ENCODE measurements at regions not wholly inside any gene's neighbourhood (a gene's known extent, or its start where the extent isn't known, plus 50 kb on each side); places are given as distances from the start of the nearest gene placed in this dataset.

DNA sequence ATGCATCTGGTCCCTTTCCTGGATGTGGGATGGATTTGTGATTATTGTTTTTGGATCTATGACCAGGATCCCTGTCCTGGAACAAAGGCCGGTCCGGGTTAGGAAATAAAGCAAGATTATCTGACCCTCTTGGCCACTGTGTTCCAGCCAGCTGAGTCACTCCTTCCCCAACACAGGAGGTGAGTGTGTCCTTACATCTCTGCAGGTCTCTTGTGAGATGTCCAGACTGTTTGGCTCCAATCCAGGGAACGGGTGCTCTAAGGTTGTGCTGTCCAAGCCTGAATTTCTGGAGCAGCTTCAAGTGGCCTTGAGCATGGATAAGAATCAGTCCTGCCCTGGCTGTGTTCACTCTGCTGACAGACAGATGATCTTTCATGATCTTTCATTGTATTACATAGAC, 136.5 kb upstream of the CCL2 start:
- Histone ChIP-seq H3K27me3 (no peaks in the 10 kb centered on the region), H3K4me1 (ENCODE audit: insufficient read depth) (no peaks in the 10 kb centered on the region), H3K27ac (no peak overlapping the region), H3K9me3 (no peaks in the 10 kb centered on the region), H3K36me3 (no peaks in the 10 kb centered on the region), H3K4me3 (no peak overlapping the region)
- no peak for DNase-seq
- WGBS, 3 donors, result 45 to 50% (median 49%) methylated on average over 3 of the region's 3 CpGs
- intact Hi-C loops (cut with DNase I), result no loop called here
- no peak for TF ChIP-seq CTCF (IDR thresholded peaks at IDR 0.05)
- TF ChIP-seq EP300 (IDR thresholded peaks at IDR 0.05), result no peak
- TF ChIP-seq POLR2A (IDR thresholded peaks at IDR 0.05), result no peak

GRCh38 chr17:34121311-34121710, 133.8 kb upstream of the CCL2 start:
- Histone ChIP-seq H3K27me3 (no peaks in the 10 kb centered on the region), H3K4me1 (ENCODE audit: insufficient read depth) (no peaks in the 10 kb centered on the region), H3K9me3 (no peaks in the 10 kb centered on the region), H3K4me3 (no peak overlapping the region), H3K36me3 (no peaks in the 10 kb centered on the region), H3K27ac (no peak overlapping the region)
- no peak for DNase-seq
- WGBS, 3 donors, result 52 to 74% (median 55%) methylated on average over 4 of the region's 4 CpGs
- intact Hi-C loops (cut with DNase I), result no loop called here
- TF ChIP-seq EP300 (IDR thresholded peaks at IDR 0.05), result no peak
- TF ChIP-seq CTCF (IDR thresholded peaks at IDR 0.05), result no peak
- TF ChIP-seq POLR2A (IDR thresholded peaks at IDR 0.05), result no peak

GRCh38 chr17:34122515-34122914, 132.6 kb upstream of the CCL2 start:
- Histone ChIP-seq H3K4me3 (no peak overlapping the region), H3K4me1 (ENCODE audit: insufficient read depth) (no peaks in the 10 kb centered on the region), H3K27me3 (no peaks in the 10 kb centered on the region), H3K27ac (no peak overlapping the region), H3K9me3 (no peaks in the 10 kb centered on the region), H3K36me3 (no peaks in the 10 kb centered on the region)
- WGBS, 3 donors, result 55 to 71% (median 63%) methylated on average over 2 of the region's 2 CpGs
- intact Hi-C loops (cut with DNase I), result no loop called here
- no peak for DNase-seq
- TF ChIP-seq POLR2A (IDR thresholded peaks at IDR 0.05) (no peak), EP300 (IDR thresholded peaks at IDR 0.05) (no peak), CTCF (IDR thresholded peaks at IDR 0.05) (no peak)

DNA sequence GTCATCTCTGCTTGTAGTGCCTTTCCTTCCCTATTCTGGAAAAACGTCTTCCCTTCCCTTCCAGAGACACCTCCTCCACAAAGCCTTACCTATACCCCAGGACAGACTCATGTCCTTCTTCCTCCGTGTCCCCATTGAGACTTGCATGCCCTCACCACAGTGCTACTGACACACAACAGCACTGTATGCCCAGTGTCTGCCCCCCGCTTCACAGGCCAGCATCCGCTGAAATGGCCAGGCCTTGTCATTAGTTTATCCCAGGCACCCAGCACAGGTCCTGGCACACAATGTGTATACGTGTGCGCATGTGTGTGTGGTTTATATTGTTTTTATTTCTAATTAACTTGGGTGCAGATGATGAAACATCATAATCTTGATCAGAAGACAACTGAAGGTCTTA, 130.1 kb upstream of the CCL2 start:
- no peak overlapping the region for H3K27ac ChIP-seq
- H3K4me3 ChIP-seq, result no peak overlapping the region
- DNase-seq, result no peak
- TF ChIP-seq POLR2A (IDR thresholded peaks at IDR 0.05) (no peak), CTCF (IDR thresholded peaks at IDR 0.05) (no peak), EP300 (IDR thresholded peaks at IDR 0.05) (no peak)
- WGBS, 3 donors, result 78 to 83% (median 80%) methylated on average over 6 of the region's 6 CpGs
- intact Hi-C loops (cut with DNase I), result no loop called here
- no peaks in the 10 kb centered on the region for H3K9me3 ChIP-seq
- H3K4me1 ChIP-seq (ENCODE audit: insufficient read depth), result no peaks in the 10 kb centered on the region
- H3K27me3 ChIP-seq, result no peaks in the 10 kb centered on the region
- no peaks in the 10 kb centered on the region for H3K36me3 ChIP-seq

- 77 to 88% (median 87%) methylated on average over 3 of the region's 3 CpGs for WGBS, 3 donors
- Histone ChIP-seq H3K9me3 (no peaks in the 10 kb centered on the region), H3K4me1 (ENCODE audit: insufficient read depth) (no peaks in the 10 kb centered on the region), H3K27me3 (no peaks in the 10 kb centered on the region), H3K4me3 (no peak overlapping the region), H3K27ac (no peak overlapping the region), H3K36me3 (no peaks in the 10 kb centered on the region)
- TF ChIP-seq EP300 (IDR thresholded peaks at IDR 0.05), result no peak
- TF ChIP-seq POLR2A (IDR thresholded peaks at IDR 0.05), result no peak
- no peak for TF ChIP-seq CTCF (IDR thresholded peaks at IDR 0.05)
- no peak for DNase-seq
- intact Hi-C loops (cut with DNase I), result no loop called here
These were observed 129.2 kb upstream of the CCL2 start for GRCh38 chr17:34125921-34126320.
